AG04450 (cell line): ENCODE measurements at regions not wholly inside any gene's neighbourhood (a gene's known extent, or its start where the extent isn't known, plus 50 kb on each side); places are given as distances from the start of the nearest gene placed in this dataset.

Experiments used
- CTCF ChIA-PET: fragments of 300-600, 350-600 bp; formaldehyde crosslinking; extraction: SDS; loops from one replicate; lab custom pipeline; 2022; ENCODE audit warnings: antibody characterized with exemption, inconsistent platforms; lab: Charles Lee
- POLR2A ChIA-PET: fragments of 350-600 bp; formaldehyde crosslinking; extraction: SDS; loops from one replicate; lab custom pipeline; 2021; ENCODE audit warnings: antibody characterized with exemption, inconsistent platforms; lab: Yijun Ruan, JAX
- DNase-seq: peaks from one replicate; pipeline ENCODE4 v3.0.0-alpha.2; 2011; ENCODE audit warnings: low read depth, low spot score
- H3K27ac ChIP-seq: one replicate; pipeline ENCODE4 v1.5.1; 2012; ENCODE audit warnings: low read depth, low read length, control low read depth
- H3K27me3 ChIP-seq: one replicate; pipeline ENCODE4 v1.6.0; 2012; ENCODE audit warnings: low read length; ENCODE audit not compliant: control insufficient read depth, insufficient read depth
- H3K4me3 ChIP-seq: 2 replicates; pipeline ENCODE4 v1.5.1; 2011; ENCODE audit warnings: mild to moderate bottlenecking, low read depth, low read length, control low read depth
- H3K9me3 ChIP-seq: 2 replicates; pipeline ENCODE4 v1.5.1; 2012; ENCODE audit warnings: low read length; ENCODE audit not compliant: control insufficient read depth, insufficient read depth
- TF ChIP-seq, protein P1 (sequence below): IDR thresholded peaks from 2 replicates; pipeline ENCODE4 v1.5.1; 2011; ENCODE audit warnings: low read depth, low read length, control low read depth, inconsistent platforms

DNA sequence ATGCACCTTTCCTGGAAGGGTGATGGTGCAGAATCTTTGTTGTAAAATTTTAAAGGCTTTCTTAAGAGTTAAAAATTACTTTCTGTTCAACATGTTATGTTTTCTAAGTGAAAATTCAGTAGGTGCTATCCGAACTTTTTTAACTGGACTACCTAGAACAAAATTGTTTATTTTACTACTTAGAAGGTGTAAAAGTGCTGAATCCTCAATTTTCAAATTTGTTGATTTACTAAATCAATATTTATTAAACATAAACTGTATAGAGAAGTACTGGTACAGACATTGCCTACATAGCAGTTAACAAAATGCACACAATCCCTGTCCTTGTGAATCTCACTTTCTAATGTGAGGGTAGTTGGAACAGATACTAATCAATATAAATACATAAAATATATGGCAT, 277.5 kb downstream of the CTH start:
- CTCF ChIA-PET = no interaction called here
- H3K27ac ChIP-seq = no peak overlapping the region

DNA sequence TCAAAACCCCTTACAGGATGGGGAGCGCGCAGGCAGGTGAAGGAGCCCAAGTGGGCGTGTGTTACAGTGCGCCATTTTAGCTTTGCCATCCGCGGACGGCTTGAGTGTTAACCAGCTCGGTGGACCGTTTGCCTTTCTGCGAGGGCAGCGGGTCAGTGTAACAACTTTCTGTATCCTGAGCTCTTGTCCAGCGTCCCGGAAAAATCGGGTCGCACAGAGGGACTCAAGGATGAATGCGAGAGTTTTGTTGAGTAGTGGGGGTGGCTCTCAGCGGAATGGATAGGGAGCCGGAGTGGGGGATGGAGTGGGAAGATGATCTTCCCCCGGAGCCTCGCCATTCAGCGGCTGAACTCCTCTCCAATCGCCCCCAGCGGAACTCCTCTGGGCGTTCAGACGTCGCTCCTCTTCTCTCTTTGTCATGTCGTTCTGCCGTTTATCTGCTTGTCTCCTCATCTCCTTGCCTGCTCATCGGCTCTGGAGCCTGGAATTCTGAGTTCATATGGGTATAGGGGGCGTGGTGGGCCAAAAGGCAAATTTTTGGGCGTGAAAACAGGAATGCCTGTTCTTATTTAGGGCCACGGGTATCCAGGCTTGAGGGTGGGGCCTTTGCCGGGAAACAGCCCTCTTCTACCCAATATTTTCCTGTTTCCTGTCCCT, 295.4 kb downstream of the CTH start:
- POLR2A ChIA-PET = no interaction called here
- Histone ChIP-seq H3K27ac (no peak overlapping the region), H3K27me3 (peaks cover 3% of the 10 kb centered on the region), H3K4me3 (peak overlapping the region; percentile 43), H3K9me3 (no peaks in the 10 kb centered on the region)
- CTCF ChIA-PET = no interaction called here
- DNase-seq = no peak
- TF ChIP-seq, protein P1, sequence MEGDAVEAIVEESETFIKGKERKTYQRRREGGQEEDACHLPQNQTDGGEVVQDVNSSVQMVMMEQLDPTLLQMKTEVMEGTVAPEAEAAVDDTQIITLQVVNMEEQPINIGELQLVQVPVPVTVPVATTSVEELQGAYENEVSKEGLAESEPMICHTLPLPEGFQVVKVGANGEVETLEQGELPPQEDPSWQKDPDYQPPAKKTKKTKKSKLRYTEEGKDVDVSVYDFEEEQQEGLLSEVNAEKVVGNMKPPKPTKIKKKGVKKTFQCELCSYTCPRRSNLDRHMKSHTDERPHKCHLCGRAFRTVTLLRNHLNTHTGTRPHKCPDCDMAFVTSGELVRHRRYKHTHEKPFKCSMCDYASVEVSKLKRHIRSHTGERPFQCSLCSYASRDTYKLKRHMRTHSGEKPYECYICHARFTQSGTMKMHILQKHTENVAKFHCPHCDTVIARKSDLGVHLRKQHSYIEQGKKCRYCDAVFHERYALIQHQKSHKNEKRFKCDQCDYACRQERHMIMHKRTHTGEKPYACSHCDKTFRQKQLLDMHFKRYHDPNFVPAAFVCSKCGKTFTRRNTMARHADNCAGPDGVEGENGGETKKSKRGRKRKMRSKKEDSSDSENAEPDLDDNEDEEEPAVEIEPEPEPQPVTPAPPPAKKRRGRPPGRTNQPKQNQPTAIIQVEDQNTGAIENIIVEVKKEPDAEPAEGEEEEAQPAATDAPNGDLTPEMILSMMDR = no peak

More for the DNA sequence above, 277.5 kb downstream of the CTH start:
- Histone ChIP-seq H3K27me3 (no peaks in the 10 kb centered on the region), H3K4me3 (no peak overlapping the region), H3K9me3 (no peaks in the 10 kb centered on the region)
- DNase-seq = no peak
- POLR2A ChIA-PET = no interaction called here
- TF ChIP-seq, protein P1 = no peak

DNA sequence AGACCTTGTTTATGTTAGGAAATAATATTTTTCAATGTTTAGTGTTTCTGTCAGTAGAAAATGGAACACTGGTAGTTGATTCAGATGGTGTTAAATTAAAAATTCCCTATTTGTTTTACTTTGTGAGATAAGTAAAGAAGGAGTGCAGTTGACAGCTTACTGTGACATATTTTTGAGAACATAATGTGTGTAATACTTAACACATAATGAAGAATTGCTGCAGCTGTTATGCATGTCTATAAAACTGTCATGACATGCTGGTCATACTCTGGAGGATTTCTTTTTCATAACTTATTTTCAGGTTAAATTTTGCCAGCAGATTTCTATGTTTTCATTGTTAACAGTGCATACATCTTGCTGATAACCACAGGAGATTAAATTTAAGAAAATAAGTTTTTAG, 296.1 kb downstream of the CTH start:
- POLR2A ChIA-PET = no interaction called here
- Histone ChIP-seq H3K27me3 (peaks cover 3% of the 10 kb centered on the region), H3K4me3 (no peak overlapping the region), H3K27ac (no peak overlapping the region), H3K9me3 (no peaks in the 10 kb centered on the region)
- DNase-seq = no peak
- CTCF ChIA-PET = interaction anchor here (0.5 kb wide), 1 partner anchor 344 kb away, joined by 3 read pairs; no protein-coding TSS in a partner anchor
- TF ChIP-seq, protein P1 = no peak

DNA sequence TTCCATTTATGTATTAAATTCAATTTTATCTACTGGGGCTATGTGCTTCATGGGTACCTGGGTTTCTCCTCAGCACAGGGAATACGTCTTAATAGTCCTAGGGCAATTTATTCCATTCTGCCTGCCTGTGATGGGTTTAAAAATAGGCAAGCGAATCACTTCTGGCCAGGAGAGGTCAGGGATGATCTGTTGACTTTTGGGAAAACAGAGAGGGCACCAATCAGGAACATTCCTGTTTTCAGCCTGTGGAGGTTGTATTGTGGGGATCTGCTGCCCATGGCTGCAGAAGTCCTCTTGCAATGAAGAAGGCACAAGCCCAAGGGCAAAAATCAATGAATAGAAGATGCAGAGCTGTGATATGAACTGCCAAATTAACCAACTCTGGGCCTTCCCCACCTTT, 303.1 kb downstream of the CTH start:
- Histone ChIP-seq H3K4me3 (no peak overlapping the region), H3K27me3 (no peaks in the 10 kb centered on the region), H3K9me3 (no peaks in the 10 kb centered on the region), H3K27ac (no peak overlapping the region)
- CTCF ChIA-PET = no interaction called here
- TF ChIP-seq, protein P1 = no peak
- DNase-seq = no peak
- POLR2A ChIA-PET = no interaction called here

DNA sequence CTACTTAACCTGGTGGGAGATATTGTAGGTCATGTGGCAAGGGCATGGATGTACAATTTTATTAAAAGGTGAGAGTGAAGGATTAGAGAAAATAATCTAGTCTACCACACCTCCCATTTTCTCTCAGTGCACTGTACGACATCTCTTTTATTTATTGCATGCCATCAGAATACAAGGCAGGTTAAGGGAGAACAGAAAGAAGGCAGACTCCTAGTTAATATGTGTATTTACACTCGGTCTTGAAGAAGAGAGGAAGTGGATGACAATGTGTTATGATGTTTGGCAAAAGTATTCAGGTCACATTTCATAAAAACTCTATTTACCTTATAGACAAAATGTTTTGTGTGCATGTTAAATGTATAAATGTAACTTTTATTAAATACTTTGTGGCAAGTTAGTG, 306.1 kb downstream of the CTH start:
- Histone ChIP-seq H3K27ac (no peak overlapping the region), H3K27me3 (no peaks in the 10 kb centered on the region), H3K9me3 (no peaks in the 10 kb centered on the region), H3K4me3 (no peak overlapping the region)
- TF ChIP-seq, protein P1 = no peak
- ChIA-PET CTCF (interaction anchor here (0.9 kb wide), 1 partner anchor 32 kb away, joined by 3 read pairs; no protein-coding TSS in a partner anchor), POLR2A (no interaction called here)
- no peak for DNase-seq
